H1 (cell line): ENCODE measurements at regions not wholly inside any gene's neighbourhood (a gene's known extent, or its start where the extent isn't known, plus 50 kb on each side); places are given as distances from the start of the nearest gene placed in this dataset.

Source experiments
- CTBP2 ChIP-seq: IDR thresholded peaks from 2 replicates; pipeline ENCODE4 v1.7.0; 2011; ENCODE audit warnings: borderline replicate concordance, mild to moderate bottlenecking, moderate library complexity, mixed read lengths, low read length; ENCODE audit not compliant: insufficient read depth, insufficient read length
- HDAC6 ChIP-seq: IDR thresholded peaks from one replicate; pipeline ENCODE4 v1.7.1; 2012; ENCODE audit warnings: low read depth, mild to moderate bottlenecking, inconsistent platforms, low read length, moderate library complexity
- MAFK ChIP-seq: IDR thresholded peaks from 2 replicates; pipeline ENCODE4 v1.6.1; 2012; ENCODE audit warnings: low read depth, mild to moderate bottlenecking, improper control_type of control experiment, low read length
- TF ChIP-seq, protein P1 (sequence below): fragments of 300-600 bp; sonication (generic); IDR thresholded peaks from 2 replicates; pipeline ENCODE4 v1.7.1; 2012; ENCODE audit warnings: low read length, moderate library complexity, mild to moderate bottlenecking, inconsistent platforms; ENCODE audit not compliant: insufficient replicate concordance

DNA sequence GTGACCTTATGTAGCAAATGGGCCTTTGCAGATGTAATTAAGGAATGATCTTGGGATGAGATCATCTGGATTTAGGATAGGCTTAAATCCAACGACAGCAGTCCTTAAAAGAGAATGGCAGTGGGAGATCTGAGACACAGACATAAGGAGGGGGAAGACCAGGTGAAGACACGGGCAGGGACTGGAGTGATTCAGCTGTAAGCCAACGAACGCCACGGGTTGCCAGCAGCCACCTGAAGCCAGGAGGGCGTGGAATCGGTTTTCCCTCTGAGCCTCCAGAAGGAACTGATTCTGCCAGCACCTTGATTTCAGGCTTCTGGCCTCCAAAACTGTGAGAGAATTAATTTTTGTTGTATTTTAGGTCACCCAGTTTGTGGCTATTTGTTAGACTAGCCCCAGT is 218.6 kb upstream of the ANKRD55 start (continued):
- TF ChIP-seq, protein P1, sequence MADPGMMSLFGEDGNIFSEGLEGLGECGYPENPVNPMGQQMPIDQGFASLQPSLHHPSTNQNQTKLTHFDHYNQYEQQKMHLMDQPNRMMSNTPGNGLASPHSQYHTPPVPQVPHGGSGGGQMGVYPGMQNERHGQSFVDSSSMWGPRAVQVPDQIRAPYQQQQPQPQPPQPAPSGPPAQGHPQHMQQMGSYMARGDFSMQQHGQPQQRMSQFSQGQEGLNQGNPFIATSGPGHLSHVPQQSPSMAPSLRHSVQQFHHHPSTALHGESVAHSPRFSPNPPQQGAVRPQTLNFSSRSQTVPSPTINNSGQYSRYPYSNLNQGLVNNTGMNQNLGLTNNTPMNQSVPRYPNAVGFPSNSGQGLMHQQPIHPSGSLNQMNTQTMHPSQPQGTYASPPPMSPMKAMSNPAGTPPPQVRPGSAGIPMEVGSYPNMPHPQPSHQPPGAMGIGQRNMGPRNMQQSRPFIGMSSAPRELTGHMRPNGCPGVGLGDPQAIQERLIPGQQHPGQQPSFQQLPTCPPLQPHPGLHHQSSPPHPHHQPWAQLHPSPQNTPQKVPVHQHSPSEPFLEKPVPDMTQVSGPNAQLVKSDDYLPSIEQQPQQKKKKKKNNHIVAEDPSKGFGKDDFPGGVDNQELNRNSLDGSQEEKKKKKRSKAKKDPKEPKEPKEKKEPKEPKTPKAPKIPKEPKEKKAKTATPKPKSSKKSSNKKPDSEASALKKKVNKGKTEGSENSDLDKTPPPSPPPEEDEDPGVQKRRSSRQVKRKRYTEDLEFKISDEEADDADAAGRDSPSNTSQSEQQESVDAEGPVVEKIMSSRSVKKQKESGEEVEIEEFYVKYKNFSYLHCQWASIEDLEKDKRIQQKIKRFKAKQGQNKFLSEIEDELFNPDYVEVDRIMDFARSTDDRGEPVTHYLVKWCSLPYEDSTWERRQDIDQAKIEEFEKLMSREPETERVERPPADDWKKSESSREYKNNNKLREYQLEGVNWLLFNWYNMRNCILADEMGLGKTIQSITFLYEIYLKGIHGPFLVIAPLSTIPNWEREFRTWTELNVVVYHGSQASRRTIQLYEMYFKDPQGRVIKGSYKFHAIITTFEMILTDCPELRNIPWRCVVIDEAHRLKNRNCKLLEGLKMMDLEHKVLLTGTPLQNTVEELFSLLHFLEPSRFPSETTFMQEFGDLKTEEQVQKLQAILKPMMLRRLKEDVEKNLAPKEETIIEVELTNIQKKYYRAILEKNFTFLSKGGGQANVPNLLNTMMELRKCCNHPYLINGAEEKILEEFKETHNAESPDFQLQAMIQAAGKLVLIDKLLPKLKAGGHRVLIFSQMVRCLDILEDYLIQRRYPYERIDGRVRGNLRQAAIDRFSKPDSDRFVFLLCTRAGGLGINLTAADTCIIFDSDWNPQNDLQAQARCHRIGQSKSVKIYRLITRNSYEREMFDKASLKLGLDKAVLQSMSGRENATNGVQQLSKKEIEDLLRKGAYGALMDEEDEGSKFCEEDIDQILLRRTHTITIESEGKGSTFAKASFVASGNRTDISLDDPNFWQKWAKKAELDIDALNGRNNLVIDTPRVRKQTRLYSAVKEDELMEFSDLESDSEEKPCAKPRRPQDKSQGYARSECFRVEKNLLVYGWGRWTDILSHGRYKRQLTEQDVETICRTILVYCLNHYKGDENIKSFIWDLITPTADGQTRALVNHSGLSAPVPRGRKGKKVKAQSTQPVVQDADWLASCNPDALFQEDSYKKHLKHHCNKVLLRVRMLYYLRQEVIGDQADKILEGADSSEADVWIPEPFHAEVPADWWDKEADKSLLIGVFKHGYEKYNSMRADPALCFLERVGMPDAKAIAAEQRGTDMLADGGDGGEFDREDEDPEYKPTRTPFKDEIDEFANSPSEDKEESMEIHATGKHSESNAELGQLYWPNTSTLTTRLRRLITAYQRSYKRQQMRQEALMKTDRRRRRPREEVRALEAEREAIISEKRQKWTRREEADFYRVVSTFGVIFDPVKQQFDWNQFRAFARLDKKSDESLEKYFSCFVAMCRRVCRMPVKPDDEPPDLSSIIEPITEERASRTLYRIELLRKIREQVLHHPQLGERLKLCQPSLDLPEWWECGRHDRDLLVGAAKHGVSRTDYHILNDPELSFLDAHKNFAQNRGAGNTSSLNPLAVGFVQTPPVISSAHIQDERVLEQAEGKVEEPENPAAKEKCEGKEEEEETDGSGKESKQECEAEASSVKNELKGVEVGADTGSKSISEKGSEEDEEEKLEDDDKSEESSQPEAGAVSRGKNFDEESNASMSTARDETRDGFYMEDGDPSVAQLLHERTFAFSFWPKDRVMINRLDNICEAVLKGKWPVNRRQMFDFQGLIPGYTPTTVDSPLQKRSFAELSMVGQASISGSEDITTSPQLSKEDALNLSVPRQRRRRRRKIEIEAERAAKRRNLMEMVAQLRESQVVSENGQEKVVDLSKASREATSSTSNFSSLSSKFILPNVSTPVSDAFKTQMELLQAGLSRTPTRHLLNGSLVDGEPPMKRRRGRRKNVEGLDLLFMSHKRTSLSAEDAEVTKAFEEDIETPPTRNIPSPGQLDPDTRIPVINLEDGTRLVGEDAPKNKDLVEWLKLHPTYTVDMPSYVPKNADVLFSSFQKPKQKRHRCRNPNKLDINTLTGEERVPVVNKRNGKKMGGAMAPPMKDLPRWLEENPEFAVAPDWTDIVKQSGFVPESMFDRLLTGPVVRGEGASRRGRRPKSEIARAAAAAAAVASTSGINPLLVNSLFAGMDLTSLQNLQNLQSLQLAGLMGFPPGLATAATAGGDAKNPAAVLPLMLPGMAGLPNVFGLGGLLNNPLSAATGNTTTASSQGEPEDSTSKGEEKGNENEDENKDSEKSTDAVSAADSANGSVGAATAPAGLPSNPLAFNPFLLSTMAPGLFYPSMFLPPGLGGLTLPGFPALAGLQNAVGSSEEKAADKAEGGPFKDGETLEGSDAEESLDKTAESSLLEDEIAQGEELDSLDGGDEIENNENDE = no peak
- TF ChIP-seq HDAC6 (no peak), CTBP2 (no peak), MAFK (no peak)
- TF ChIP-seq, all 59 proteins: peak for 0
